Activated CD8-positive, alpha-beta T cell treated with anti-CD3 and anti-CD28 coated beads for 36 hours (primary cell): ENCODE measurements at regions not wholly inside any gene's neighbourhood (a gene's known extent, or its start where the extent isn't known, plus 50 kb on each side); places are given as distances from the start of the nearest gene placed in this dataset.

Experiments
- ATAC-seq: fragments of 200-7000 bp; cut with Tn5 transposase; one replicate; pipeline ENCODE4 v1.10.0; 2021; ENCODE audit warnings: mild to moderate bottlenecking, moderate library complexity
- CTCF ChIA-PET: fragments of 350-600 bp; sonication (Branson Sonifier 250); formaldehyde crosslinking; loops from one replicate; lab custom pipeline; 2021; ENCODE audit warnings: antibody characterized with exemption; lab: Charles Lee
- POLR2A ChIA-PET: fragments of 350-600 bp; sonication (Branson Sonifier 250); formaldehyde crosslinking; loops from one replicate; lab custom pipeline; 2021; ENCODE audit warnings: antibody characterized with exemption; lab: Charles Lee
- DNase-seq: peaks from one replicate; pipeline ENCODE4 v3.0.0-alpha.2; 2020
- H3K27ac Mint-ChIP-seq: one replicate; pipeline ENCODE4 v1.8.0; 2021; ENCODE audit warnings: mild to moderate bottlenecking, mixed read lengths
- H3K27me3 Mint-ChIP-seq: one replicate; pipeline ENCODE4 v1.8.0; 2021; ENCODE audit warnings: mixed read lengths
- H3K36me3 Mint-ChIP-seq: one replicate; pipeline ENCODE4 v1.8.0; 2021; ENCODE audit warnings: low read depth, mixed read lengths
- H3K4me1 Mint-ChIP-seq: one replicate; pipeline ENCODE4 v1.8.0; 2021; ENCODE audit warnings: low read depth, mixed read lengths
- H3K4me3 Mint-ChIP-seq: one replicate; pipeline ENCODE4 v1.8.0; 2021; ENCODE audit warnings: mild to moderate bottlenecking, moderate library complexity, mixed read lengths
- H3K9me3 Mint-ChIP-seq: one replicate; pipeline ENCODE4 v1.8.0; 2021; ENCODE audit warnings: mixed read lengths
- CTCF ChIP-seq: fragments of 200-600 bp; IDR thresholded peaks from one replicate; pipeline ENCODE4 v1.8.0; 2022; ENCODE audit warnings: antibody characterized with exemption, mild to moderate bottlenecking
- intact Hi-C: fragments of 100-400 bp; cut with micrococcal nuclease; formaldehyde crosslinking; loops from one replicate; pipeline ENCODE4 v1.10.0; 2022

GRCh38 chr22:27201741-27202140 is 544.4 kb downstream of the MIAT start:
- TF ChIP-seq CTCF, result no peak
- ATAC-seq (no peak), DNase-seq (no peak)
- peaks cover 2% of the 10 kb centered on the region for H3K27me3 Mint-ChIP-seq
- ChIA-PET POLR2A (no interaction called here), CTCF (no interaction called here)
- no peaks in the 10 kb centered on the region for H3K36me3 Mint-ChIP-seq
- intact Hi-C loops, result no loop called here
- no peaks in the 10 kb centered on the region for H3K4me1 Mint-ChIP-seq
- H3K9me3 Mint-ChIP-seq, result no peaks in the 10 kb centered on the region
- no peak overlapping the region for H3K4me3 Mint-ChIP-seq
- H3K27ac Mint-ChIP-seq, result no peak overlapping the region

- H3K4me3 Mint-ChIP-seq, result no peak overlapping the region
- no peaks in the 10 kb centered on the region for H3K9me3 Mint-ChIP-seq
- H3K27me3 Mint-ChIP-seq, result peaks cover 3% of the 10 kb centered on the region
- no peak overlapping the region for H3K27ac Mint-ChIP-seq
- TF ChIP-seq CTCF, result no peak
- H3K36me3 Mint-ChIP-seq, result no peaks in the 10 kb centered on the region
- DNase-seq (no peak), ATAC-seq (no peak)
- ChIA-PET POLR2A (no interaction called here), CTCF (no interaction called here)
- H3K4me1 Mint-ChIP-seq, result no peaks in the 10 kb centered on the region
- intact Hi-C loops, result no loop called here
These were observed 545.9 kb downstream of the MIAT start for GRCh38 chr22:27203276-27203660.

- no peak for TF ChIP-seq CTCF
- no peak for DNase-seq
- H3K27me3 Mint-ChIP-seq, result peaks cover 3% of the 10 kb centered on the region
- intact Hi-C loops, result no loop called here
- no peak overlapping the region for H3K27ac Mint-ChIP-seq
- H3K36me3 Mint-ChIP-seq, result no peaks in the 10 kb centered on the region
- no peak for ATAC-seq
- POLR2A ChIA-PET, result no interaction called here
- H3K4me1 Mint-ChIP-seq, result no peaks in the 10 kb centered on the region
- H3K4me3 Mint-ChIP-seq, result no peak overlapping the region
- CTCF ChIA-PET, result no interaction called here
- H3K9me3 Mint-ChIP-seq, result no peaks in the 10 kb centered on the region
These were observed 546.9 kb downstream of the MIAT start for GRCh38 chr22:27204280-27204679.

GRCh38 chr22:27204817-27205216 is 547.4 kb downstream of the MIAT start:
- no peak overlapping the region for H3K4me3 Mint-ChIP-seq
- DNase-seq, result no peak
- no peaks in the 10 kb centered on the region for H3K36me3 Mint-ChIP-seq
- peaks cover 4% of the 10 kb centered on the region for H3K27me3 Mint-ChIP-seq
- intact Hi-C loops, result no loop called here
- H3K4me1 Mint-ChIP-seq, result no peaks in the 10 kb centered on the region
- POLR2A ChIA-PET, result no interaction called here
- ATAC-seq, result no peak
- no peaks in the 10 kb centered on the region for H3K9me3 Mint-ChIP-seq
- TF ChIP-seq CTCF, result no peak
- H3K27ac Mint-ChIP-seq, result no peak overlapping the region
- CTCF ChIA-PET, result no interaction called here

GRCh38 chr22:27205492-27206373 is 548.3 kb downstream of the MIAT start:
- TF ChIP-seq CTCF, result no peak
- ChIA-PET POLR2A (no interaction called here), CTCF (no interaction called here)
- DNase-seq (no peak), ATAC-seq (no peak)
- H3K27me3 Mint-ChIP-seq, result peaks cover 6% of the 10 kb centered on the region
- H3K4me1 Mint-ChIP-seq, result no peaks in the 10 kb centered on the region
- H3K36me3 Mint-ChIP-seq, result no peaks in the 10 kb centered on the region
- H3K27ac Mint-ChIP-seq, result no peak overlapping the region
- intact Hi-C loops, result no loop called here
- no peak overlapping the region for H3K4me3 Mint-ChIP-seq
- no peaks in the 10 kb centered on the region for H3K9me3 Mint-ChIP-seq
